ENCODE measurements at regions not wholly inside any gene's neighbourhood (a gene's known extent, or its start where the extent isn't known, plus 50 kb on each side); places are given as distances from the start of the nearest gene placed in this dataset.
"Not testable (repeated sequence)": the region's sequence is repeated elsewhere in the genome, so short reads cannot be mapped to it uniquely, and the experiment has no call there.

DNA sequence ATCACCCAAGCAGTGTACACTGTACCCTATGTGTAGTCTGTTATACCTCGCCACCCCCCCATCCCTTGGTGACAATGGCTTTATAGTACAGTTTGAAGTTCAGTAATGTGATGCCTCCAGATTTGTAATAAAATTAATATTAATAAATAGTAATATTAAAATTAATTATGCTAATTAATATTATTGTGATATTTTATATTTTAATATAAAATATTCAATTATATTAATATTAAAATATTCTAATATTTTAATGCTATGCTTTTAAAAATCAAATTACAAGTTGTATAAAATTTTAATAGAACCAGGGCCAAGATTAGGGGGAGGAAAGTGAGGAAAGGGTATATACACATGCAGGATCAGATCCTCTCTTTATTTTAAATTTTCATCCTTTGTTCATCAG lies 147.7 kb upstream of the MAP3K1 start:
- no peak overlapping the region for H3K4me3 Mint-ChIP-seq
- H3K36me3 Mint-ChIP-seq (ENCODE audit: low read depth): no peaks in the 10 kb centered on the region
- H3K9me3 Mint-ChIP-seq: no peaks in the 10 kb centered on the region
- DNase-seq: no peak
- no peak for ATAC-seq
- no peak overlapping the region for H3K27ac Mint-ChIP-seq
- peaks cover 3% of the 10 kb centered on the region for H3K27me3 Mint-ChIP-seq
- peaks cover 32% of the 10 kb centered on the region for H3K4me1 Mint-ChIP-seq

DNA sequence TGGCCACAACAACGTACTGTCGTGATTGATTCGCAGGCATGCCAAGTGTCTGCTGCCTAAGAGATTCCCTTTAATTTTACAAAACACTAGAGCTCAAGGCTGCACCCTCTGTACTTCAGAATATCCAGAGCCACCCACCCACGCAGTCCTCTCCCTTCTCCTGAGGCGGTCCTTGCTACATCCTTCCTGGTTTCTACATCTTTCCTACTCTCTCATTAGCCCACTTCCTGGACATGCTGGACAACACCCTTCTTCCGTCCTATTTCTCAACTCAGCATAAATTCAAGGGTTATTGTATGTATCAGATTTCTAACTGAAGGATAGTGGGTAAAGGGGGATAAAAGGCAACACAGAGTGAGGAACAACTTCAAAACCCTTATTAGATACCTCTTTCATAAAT lies 148.4 kb upstream of the MAP3K1 start:
- ATAC-seq (no peak), DNase-seq (no peak)
- Mint-ChIP-seq H3K9me3 (no peaks in the 10 kb centered on the region), H3K4me1 (peaks cover 32% of the 10 kb centered on the region), H3K27me3 (peaks cover 3% of the 10 kb centered on the region), H3K27ac (no peak overlapping the region), H3K36me3 (ENCODE audit: low read depth) (no peaks in the 10 kb centered on the region), H3K4me3 (no peak overlapping the region)

DNA sequence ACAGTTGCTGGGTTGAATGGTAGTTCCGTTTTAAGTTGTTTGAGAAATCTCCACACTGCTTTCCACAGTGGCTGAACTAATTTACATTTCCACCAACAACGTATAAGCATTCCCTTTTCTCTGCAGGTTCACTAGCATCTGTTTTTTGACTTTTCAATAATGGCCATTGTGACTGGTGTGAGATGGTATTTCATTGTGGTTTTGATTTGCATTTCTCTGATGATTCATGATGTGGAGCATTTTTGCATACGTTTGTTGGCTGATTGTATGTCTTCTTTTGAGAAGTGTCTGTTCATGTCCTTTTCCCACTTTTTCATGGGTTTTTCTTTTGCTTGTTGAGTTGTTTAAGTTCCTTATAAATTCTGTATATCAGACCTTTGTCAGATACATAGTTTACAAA lies 150.2 kb upstream of the MAP3K1 start:
- H3K9me3 Mint-ChIP-seq; H3K4me3 Mint-ChIP-seq; H3K27ac Mint-ChIP-seq; H3K36me3 Mint-ChIP-seq (ENCODE audit: low read depth); ATAC-seq; DNase-seq; H3K27me3 Mint-ChIP-seq: not testable (repeated sequence)
- peaks cover 19% of the 10 kb centered on the region for H3K4me1 Mint-ChIP-seq

DNA sequence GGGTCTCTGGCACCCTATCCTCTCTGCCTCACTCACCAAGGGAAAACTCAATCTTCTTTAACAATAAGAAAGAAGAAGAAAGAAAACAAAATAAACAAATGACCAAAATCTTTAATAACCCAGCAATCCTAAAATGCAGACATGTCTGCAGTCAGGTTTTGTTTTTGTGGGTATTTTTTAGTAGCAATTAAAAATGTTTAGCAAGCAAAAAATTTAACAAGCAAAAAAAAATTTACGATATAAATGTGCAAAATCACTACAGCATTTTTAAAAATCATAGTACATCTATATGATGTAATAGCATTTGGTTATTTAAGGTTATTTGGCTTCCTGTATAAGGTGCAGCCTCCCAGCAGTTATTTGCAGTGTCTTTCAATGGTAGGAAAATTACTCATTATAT lies 151.3 kb upstream of the MAP3K1 start:
- H3K27ac Mint-ChIP-seq: no peak overlapping the region
- no peaks in the 10 kb centered on the region for H3K9me3 Mint-ChIP-seq
- no peaks in the 10 kb centered on the region for H3K36me3 Mint-ChIP-seq (ENCODE audit: low read depth)
- DNase-seq: no peak
- no peak overlapping the region for H3K4me3 Mint-ChIP-seq
- peaks cover 3% of the 10 kb centered on the region for H3K27me3 Mint-ChIP-seq
- peaks cover 15% of the 10 kb centered on the region for H3K4me1 Mint-ChIP-seq
- ATAC-seq: no peak

DNA sequence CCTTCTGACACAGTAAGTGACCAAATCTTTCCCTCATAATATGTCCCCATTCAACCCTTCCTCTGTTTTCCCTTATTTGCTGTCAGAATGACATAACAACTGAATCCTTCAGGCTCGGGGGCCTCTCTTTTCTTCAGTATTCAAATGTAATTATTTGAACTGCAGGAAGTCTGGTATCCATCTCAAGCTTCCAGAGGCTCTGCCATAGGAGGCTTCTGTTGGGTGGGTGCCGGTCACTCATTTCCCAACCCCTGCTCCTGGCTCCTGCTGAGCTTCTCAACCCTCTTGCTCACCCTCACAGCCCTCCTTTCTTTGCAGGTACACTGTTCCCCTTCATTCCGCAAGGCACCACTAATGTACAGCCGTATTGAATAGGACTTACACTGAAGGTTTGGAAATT lies 151.8 kb upstream of the MAP3K1 start:
- no peak overlapping the region for H3K27ac Mint-ChIP-seq
- no peaks in the 10 kb centered on the region for H3K9me3 Mint-ChIP-seq
- H3K36me3 Mint-ChIP-seq (ENCODE audit: low read depth): no peaks in the 10 kb centered on the region
- H3K4me1 Mint-ChIP-seq: peaks cover 19% of the 10 kb centered on the region
- no peak overlapping the region for H3K4me3 Mint-ChIP-seq
- no peak for DNase-seq
- H3K27me3 Mint-ChIP-seq: peaks cover 3% of the 10 kb centered on the region
- no peak for ATAC-seq

DNA sequence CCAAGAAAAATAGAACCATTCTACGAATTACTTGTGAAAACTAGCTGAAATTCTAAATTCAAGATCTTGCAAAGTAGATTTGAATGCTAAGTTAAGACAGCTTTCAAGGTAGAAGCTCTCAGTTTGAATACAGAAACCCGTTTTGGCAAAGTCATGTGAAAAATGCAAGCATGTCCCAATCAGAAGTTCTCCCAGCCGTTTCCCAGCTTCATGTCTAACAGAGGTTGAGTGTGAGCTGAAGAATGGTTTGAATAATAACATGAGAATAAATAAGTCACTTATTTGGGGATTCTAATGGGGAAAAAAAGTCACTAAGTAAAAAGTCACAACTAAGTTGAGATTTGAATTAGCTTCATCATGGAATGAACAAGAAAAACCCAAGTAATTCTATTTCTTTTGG lies 152.5 kb upstream of the MAP3K1 start:
- peaks cover 20% of the 10 kb centered on the region for H3K4me1 Mint-ChIP-seq
- no peak for ATAC-seq
- DNase-seq: no peak
- H3K9me3 Mint-ChIP-seq: no peaks in the 10 kb centered on the region
- no peak overlapping the region for H3K27ac Mint-ChIP-seq
- H3K27me3 Mint-ChIP-seq: peaks cover 3% of the 10 kb centered on the region
- H3K36me3 Mint-ChIP-seq (ENCODE audit: low read depth): no peaks in the 10 kb centered on the region
- H3K4me3 Mint-ChIP-seq: no peak overlapping the region

DNA sequence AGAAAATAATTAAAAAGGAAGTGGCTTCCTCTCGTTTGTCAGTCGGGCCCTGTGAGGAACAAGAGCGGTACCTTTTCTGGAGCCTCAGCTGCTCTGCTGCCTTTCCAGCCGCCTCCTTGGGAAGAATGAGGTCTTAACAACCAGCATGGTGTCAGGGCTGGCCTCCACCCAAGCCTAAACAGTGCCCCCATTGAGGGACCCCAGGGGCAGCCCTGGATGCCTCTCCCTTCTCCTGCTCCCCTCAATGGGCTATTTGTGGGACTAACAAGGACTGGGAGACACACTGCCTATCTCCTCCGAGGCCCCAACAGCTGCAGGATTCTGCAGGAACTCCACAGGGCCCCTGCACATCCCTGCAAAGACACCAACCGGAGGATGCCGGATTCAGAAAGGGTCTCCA lies 155.4 kb upstream of the MAP3K1 start:
- peaks cover 20% of the 10 kb centered on the region for H3K4me1 Mint-ChIP-seq
- H3K4me3 Mint-ChIP-seq: no peak overlapping the region
- no peak for ATAC-seq
- H3K9me3 Mint-ChIP-seq: no peaks in the 10 kb centered on the region
- no peaks in the 10 kb centered on the region for H3K27me3 Mint-ChIP-seq
- H3K27ac Mint-ChIP-seq: no peak overlapping the region
- DNase-seq: no peak
- no peaks in the 10 kb centered on the region for H3K36me3 Mint-ChIP-seq (ENCODE audit: low read depth)

DNA sequence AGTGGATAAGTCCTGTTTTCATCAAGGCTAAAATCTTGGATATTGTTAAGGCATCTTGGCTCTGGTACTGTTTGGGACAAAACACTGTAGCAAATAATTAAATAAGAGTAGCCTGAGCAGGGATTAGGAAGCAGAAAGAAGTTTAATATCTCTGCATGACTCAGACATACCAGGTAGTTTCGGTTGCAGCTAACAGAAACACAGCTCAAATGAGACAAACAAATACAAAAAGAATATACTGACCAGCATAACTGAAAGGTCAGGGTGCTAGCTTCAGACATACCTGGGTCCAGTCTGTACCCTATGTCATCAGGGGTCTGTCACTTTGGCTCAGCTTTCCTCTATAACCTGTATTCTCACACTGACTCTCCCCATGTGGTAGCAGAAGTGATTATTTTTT lies 156.4 kb upstream of the MAP3K1 start:
- DNase-seq: no peak
- no peak for ATAC-seq
- Mint-ChIP-seq H3K27ac (no peak overlapping the region), H3K36me3 (ENCODE audit: low read depth) (no peaks in the 10 kb centered on the region), H3K4me1 (peaks cover 20% of the 10 kb centered on the region), H3K4me3 (no peak overlapping the region), H3K27me3 (no peaks in the 10 kb centered on the region), H3K9me3 (no peaks in the 10 kb centered on the region)

DNA sequence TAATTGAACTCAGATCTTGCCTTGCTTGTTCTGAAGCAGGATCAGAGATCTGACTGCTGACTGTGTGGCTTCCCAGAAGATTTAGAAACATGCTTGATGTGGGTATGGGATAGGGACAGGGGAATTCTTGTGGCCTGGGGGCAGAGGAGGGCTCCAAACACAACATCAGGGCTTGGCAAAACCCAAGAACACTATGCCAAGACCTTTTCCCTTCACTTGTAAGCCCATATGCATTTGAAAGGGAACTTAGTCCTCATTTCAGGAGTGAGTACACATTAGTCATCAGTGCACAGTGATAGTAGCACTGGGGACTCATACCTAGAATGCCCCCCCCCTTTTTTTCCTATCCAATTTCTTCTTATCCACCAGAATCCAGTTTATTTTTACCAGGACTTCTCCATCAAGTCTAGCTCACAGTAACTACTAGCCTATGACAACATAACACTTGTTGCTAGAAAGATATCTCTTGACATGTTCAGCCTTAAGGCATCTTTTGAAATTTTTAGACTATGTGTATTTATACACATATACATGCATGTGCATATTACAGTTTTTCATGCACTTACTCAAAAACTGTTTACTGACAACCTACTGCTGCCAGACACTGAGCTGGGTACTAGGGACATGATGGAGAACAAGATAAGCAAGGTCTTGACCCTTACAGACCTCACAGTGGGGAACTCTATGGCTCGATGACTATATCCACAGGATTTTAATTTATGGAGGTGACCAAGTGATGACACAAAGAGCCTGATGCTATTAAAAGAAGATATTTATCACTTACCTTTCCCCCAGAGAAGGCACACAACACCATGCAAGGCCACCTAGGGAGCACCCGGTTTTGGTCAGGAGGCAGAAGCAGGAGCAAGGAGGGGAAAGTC lies 158.3 kb upstream of the MAP3K1 start:
- H3K9me3 Mint-ChIP-seq: no peaks in the 10 kb centered on the region
- no peaks in the 10 kb centered on the region for H3K36me3 Mint-ChIP-seq (ENCODE audit: low read depth)
- no peak overlapping the region for H3K4me3 Mint-ChIP-seq
- no peaks in the 10 kb centered on the region for H3K27me3 Mint-ChIP-seq
- ATAC-seq: peak; percentile 63
- H3K4me1 Mint-ChIP-seq: peaks cover 20% of the 10 kb centered on the region
- DNase-seq: no peak
- H3K27ac Mint-ChIP-seq: no peak overlapping the region

DNA sequence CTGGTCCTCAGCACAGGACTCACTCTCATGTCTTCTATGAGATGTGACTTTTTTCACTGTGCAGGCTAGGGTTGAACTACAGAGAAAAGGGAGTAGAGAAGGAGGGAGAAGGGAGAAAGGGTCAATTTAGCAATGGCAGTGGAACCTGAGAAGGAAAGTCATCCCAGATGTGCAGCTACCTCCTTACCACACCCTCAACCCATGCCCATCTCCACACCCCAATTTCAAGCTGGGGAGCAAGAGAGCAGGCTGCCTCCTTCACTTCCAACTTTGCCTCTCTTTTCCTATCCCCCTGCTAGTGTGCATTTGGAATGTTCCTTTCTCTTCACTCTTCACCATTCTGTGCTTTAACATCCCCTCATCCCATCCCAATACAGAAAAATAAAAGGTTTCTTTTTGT lies 163.5 kb upstream of the MAP3K1 start:
- Mint-ChIP-seq H3K9me3 (no peaks in the 10 kb centered on the region), H3K4me1 (peaks cover 17% of the 10 kb centered on the region), H3K36me3 (ENCODE audit: low read depth) (no peaks in the 10 kb centered on the region), H3K4me3 (no peak overlapping the region), H3K27ac (no peak overlapping the region), H3K27me3 (no peaks in the 10 kb centered on the region)
- no peak for DNase-seq
- ATAC-seq: no peak

DNA sequence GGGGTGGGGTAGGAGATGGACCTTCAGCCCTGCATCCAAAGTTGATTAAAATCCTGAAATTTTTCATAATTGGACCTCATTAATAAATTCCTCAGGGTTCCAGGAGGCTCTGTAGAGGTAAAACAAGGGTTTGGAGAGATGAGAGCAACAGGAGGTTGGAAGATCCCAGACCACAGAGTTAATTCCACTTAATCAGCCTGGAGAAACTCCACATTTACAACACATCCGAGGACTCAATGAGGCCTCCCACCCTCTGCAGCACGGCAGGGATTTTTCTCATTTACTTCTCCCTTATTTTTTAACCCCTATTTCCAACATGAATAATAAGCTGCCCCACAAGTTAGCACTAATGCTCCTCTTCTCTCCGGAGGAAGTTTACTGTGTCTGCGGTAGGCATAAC lies 165.0 kb upstream of the MAP3K1 start:
- Mint-ChIP-seq H3K27ac (no peak overlapping the region), H3K4me1 (peaks cover 14% of the 10 kb centered on the region), H3K36me3 (ENCODE audit: low read depth) (no peaks in the 10 kb centered on the region), H3K4me3 (no peak overlapping the region), H3K27me3 (no peaks in the 10 kb centered on the region), H3K9me3 (no peaks in the 10 kb centered on the region)
- ATAC-seq (no peak), DNase-seq (no peak)

DNA sequence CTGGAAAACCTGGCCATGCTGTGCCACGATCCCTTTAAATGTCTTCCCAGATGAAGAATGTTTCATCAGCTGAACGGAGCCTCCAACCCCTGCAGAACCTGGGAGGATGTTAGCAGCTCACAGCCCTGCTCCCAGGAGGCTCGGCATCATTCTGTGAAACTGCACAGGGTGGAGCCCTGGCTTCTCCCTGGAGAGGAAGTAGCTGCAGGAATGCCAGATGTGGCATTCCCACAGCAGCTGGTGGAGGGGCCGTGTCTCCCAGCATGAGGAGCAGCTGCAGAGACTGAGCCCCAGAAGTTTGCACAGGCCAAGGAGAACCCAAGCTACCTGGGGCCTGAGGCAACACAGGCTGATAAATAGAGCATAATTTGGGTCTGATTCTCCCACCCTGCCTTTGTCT lies 165.8 kb upstream of the MAP3K1 start:
- no peak overlapping the region for H3K27ac Mint-ChIP-seq
- no peak for DNase-seq
- no peaks in the 10 kb centered on the region for H3K27me3 Mint-ChIP-seq
- no peak for ATAC-seq
- peaks cover 14% of the 10 kb centered on the region for H3K4me1 Mint-ChIP-seq
- no peaks in the 10 kb centered on the region for H3K9me3 Mint-ChIP-seq
- H3K36me3 Mint-ChIP-seq (ENCODE audit: low read depth): no peaks in the 10 kb centered on the region
- no peak overlapping the region for H3K4me3 Mint-ChIP-seq

DNA sequence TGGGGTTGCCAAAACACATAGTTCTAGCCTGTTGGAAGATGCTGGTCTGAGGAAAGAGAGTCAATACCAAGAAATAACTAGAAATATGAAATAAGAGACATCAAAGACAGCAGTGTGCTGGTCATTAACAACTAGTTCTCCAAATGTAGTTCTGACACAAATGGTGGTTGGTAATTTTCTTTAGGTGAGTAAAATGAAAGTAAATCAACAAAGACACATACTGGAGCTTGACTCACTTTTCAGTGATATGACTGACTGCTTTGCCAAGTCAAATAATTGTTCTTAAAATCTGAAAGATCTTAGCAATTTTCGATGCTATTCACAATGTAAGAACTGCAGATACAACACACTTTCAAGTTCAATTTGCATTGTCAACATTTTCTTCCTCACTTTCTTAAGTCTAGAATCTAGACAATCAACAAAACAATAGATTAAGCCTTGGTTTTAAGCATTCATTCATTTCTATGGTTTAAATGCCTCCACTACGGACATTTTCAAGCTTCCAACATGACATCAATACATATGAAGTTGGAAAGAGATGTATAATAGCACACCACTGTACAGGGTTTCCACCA lies 166.8 kb upstream of the MAP3K1 start:
- Mint-ChIP-seq H3K36me3 (ENCODE audit: low read depth) (no peaks in the 10 kb centered on the region), H3K9me3 (no peaks in the 10 kb centered on the region), H3K4me1 (peaks cover 14% of the 10 kb centered on the region), H3K27me3 (no peaks in the 10 kb centered on the region), H3K27ac (no peak overlapping the region), H3K4me3 (no peak overlapping the region)
- ATAC-seq (no peak), DNase-seq (no peak)

DNA sequence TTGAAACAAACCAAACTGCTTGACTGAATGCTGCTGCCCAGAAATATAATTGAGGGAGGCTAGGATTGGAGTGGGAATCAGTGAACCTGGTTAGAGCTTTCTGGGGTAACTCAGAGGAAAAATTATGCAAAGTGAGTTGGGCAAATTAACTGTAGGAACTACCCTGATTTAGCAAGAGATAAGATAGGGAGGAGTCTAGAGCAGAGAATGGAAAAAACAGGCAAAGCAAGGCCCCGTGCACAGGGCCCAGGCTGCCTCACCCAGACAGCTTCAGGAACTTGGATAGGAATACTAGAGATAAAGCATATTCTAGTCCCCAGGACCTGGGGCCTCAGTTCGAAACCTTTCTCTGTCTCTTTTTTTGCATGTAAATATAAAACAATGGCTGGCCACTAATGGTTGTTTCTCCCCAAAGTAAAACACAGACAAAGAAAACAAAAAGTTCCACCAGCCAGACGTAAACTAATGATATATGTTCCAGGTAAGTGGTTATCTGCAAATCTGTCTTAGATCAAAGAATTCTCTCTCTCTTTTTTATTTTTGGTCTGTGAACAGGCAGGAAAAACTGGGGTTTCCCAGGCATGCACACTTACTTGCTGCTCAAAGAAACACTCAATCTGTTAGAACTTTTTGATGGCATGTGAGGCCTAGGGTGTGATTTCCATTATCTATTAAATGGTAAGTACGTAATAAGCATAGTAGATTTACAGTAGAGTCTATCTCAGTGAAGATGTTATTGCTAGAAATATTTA lies 168.1 kb upstream of the MAP3K1 start:
- peaks cover 14% of the 10 kb centered on the region for H3K4me1 Mint-ChIP-seq
- H3K9me3 Mint-ChIP-seq: no peaks in the 10 kb centered on the region
- no peak overlapping the region for H3K4me3 Mint-ChIP-seq
- no peak overlapping the region for H3K27ac Mint-ChIP-seq
- no peak for ATAC-seq
- H3K27me3 Mint-ChIP-seq: no peaks in the 10 kb centered on the region
- H3K36me3 Mint-ChIP-seq (ENCODE audit: low read depth): no peaks in the 10 kb centered on the region
- no peak for DNase-seq

DNA sequence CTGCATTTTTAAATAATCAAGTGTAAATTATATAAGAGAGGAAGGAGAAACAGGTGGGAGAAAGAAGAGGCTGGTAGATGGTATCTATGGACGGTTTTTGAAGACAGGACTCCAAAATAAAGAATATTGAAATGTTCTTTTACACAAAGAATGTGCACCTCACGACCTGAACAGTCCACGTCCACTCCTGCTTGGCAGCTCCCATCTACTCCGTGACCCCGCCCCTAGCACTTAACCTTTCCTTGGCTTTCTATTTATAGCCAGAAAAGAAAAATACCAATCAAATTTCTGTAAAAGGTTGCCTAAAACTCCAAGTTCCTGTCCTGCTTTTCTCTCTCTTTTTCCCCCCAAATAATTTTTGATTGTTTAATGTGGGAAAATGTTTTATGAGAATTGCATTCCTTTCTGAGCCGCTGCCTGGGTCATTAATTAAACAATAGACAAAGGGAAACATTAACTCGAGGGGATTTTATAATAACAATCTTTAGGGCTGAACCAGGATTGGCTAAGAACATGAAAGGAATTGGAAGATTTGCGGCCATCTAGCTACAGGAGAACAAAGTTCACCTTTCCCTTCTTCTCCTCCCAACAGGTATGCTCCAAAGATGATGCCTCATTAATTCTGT lies 173.6 kb upstream of the MAP3K1 start:
- DNase-seq: no peak
- H3K9me3 Mint-ChIP-seq: no peaks in the 10 kb centered on the region
- peaks cover 10% of the 10 kb centered on the region for H3K4me1 Mint-ChIP-seq
- no peaks in the 10 kb centered on the region for H3K36me3 Mint-ChIP-seq (ENCODE audit: low read depth)
- no peak overlapping the region for H3K27ac Mint-ChIP-seq
- no peaks in the 10 kb centered on the region for H3K27me3 Mint-ChIP-seq
- no peak overlapping the region for H3K4me3 Mint-ChIP-seq
- ATAC-seq: no peak

All from activated naive CD8-positive, alpha-beta T cell treated with anti-CD3 and anti-CD28 coated beads, Interleukin-2, amount 50 U/mL, for 24 hours (primary cell).